SJSA1 (cell line): ENCODE measurements at regions not wholly inside any gene's neighbourhood (a gene's known extent, or its start where the extent isn't known, plus 50 kb on each side); places are given as distances from the start of the nearest gene placed in this dataset.

Experiments
- DNase-seq, 2 experiments: peaks; one replicate each; pipeline ENCODE4 v3.0.0-alpha.2; 2015 to 2020; ENCODE audit warnings: low spot score in 2 of 2, low read depth in 1 of 2
- H3K27ac ChIP-seq: fragments of 250-450 bp; sonication (Bioruptor Pico); 2 replicates; pipeline ENCODE4 v1.5.1; 2020; ENCODE audit warnings: mild to moderate bottlenecking, moderate library complexity
- H3K27me3 ChIP-seq: fragments of 250-450 bp; sonication (Bioruptor Pico); replicated peaks from 2 replicates; pipeline ENCODE4 v1.5.1; 2020; ENCODE audit warnings: mild to moderate bottlenecking, moderate library complexity
- H3K36me3 ChIP-seq: fragments of 250-450 bp; sonication (Bioruptor Pico); 2 replicates; pipeline ENCODE4 v1.5.1; 2020; ENCODE audit warnings: mild to moderate bottlenecking
- H3K4me1 ChIP-seq: fragments of 250-450 bp; sonication (Bioruptor Pico); replicated peaks from 2 replicates; pipeline ENCODE4 v1.6.1; 2021; ENCODE audit warnings: mild to moderate bottlenecking
- H3K4me3 ChIP-seq: fragments of 250-450 bp; sonication (Bioruptor Pico); 2 replicates; pipeline ENCODE4 v1.5.1; 2020; ENCODE audit warnings: mild to moderate bottlenecking
- H3K9me3 ChIP-seq: fragments of 250-450 bp; sonication (Bioruptor Pico); replicated peaks from 2 replicates; pipeline ENCODE4 v1.5.1; 2020; ENCODE audit warnings: mild to moderate bottlenecking

DNA sequence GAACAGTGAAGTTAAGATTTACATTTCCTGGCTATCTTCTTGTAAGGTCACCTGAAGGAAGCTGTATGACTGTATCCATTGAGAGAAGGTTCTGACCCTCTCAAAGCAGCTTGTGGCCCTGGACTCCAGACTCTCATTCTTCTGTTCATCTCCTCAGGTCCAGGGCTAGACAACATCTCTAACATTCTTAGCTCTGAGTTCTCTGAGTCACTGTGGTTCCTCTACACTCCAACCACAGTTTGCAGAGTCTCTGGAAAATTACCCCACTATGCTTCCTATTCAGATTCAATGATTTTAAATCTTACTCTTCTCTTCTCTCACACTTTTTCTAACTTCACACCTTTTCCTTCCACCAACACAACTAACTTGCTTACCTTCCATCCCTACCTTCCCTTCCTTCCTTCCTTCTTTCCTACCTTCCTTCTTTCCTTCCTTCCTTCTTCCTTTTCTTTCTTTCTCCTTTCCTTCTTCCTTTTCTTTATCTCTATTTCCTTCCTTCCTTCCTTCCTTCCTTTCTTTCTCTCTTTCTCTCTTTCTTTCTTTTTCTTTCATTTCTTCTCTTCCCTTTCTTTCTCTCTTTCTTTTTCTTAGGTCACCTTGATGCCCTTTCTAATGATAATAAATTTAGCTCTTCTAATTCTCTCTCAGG lies 824.3 kb upstream of the ZEB2 start:
- Histone ChIP-seq H3K4me3 (no peak overlapping the region), H3K36me3 (no peaks in the 10 kb centered on the region), H3K27ac (no peak overlapping the region), H3K9me3 (no peaks in the 10 kb centered on the region), H3K4me1 (no peaks in the 10 kb centered on the region), H3K27me3 (no peaks in the 10 kb centered on the region)
- DNase-seq = no peak

DNA sequence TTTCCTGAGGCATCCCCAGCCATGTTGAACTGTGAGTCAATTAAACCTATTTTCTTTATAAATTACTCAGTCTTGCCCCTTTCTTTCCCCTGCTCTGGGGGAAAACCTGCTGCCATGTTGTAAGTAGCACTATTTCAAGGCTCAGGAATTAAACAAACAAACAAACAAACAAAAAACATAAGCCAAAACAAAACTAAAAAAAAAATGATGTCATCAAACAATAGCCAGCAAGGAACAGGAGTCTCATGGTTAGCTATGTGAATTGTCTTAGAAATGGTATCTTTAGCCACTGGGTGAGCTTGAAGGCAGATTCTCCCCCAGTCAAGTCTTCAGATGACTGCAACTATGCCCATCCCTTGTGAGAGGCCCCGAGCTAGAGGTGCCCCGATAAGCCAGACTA lies 823.4 kb upstream of the ZEB2 start:
- H3K27me3 ChIP-seq = no peaks in the 10 kb centered on the region
- DNase-seq = no peak
- H3K36me3 ChIP-seq = no peaks in the 10 kb centered on the region
- no peaks in the 10 kb centered on the region for H3K4me1 ChIP-seq
- H3K9me3 ChIP-seq = no peaks in the 10 kb centered on the region
- H3K27ac ChIP-seq = no peak overlapping the region
- no peak overlapping the region for H3K4me3 ChIP-seq

DNA sequence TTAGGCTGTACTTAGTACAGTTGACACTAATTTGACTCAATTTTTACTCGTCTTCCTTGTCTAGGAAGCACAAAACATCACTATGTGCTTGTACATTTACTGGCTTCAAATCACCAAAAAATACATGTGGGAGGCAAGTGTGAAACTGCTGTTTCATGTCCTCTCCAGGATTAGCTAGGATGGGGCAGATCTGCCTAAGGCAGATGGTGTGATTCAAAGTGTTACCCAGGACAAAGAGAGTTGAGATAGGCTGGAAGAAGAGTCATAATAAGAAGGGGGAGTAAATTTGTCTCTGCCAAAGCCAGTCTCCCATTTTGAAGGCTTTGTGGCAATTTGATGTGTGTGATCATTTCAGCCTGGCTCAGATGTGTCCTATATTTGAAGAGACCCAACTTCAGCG lies 821.6 kb upstream of the ZEB2 start:
- Histone ChIP-seq H3K4me3 (no peak overlapping the region), H3K4me1 (no peaks in the 10 kb centered on the region), H3K36me3 (no peaks in the 10 kb centered on the region)

GRCh38 chr2:145339646-145340045 lies 819.7 kb upstream of the ZEB2 start:
- Histone ChIP-seq H3K4me1 (no peaks in the 10 kb centered on the region), H3K9me3 (no peaks in the 10 kb centered on the region), H3K36me3 (no peaks in the 10 kb centered on the region), H3K4me3 (no peak overlapping the region), H3K27me3 (no peaks in the 10 kb centered on the region), H3K27ac (no peak overlapping the region)
- DNase-seq = no peak

More for the DNA sequence above, 821.6 kb upstream of the ZEB2 start:
- no peak for DNase-seq
- Histone ChIP-seq H3K27me3 (no peaks in the 10 kb centered on the region), H3K9me3 (no peaks in the 10 kb centered on the region), H3K27ac (no peak overlapping the region)

DNA sequence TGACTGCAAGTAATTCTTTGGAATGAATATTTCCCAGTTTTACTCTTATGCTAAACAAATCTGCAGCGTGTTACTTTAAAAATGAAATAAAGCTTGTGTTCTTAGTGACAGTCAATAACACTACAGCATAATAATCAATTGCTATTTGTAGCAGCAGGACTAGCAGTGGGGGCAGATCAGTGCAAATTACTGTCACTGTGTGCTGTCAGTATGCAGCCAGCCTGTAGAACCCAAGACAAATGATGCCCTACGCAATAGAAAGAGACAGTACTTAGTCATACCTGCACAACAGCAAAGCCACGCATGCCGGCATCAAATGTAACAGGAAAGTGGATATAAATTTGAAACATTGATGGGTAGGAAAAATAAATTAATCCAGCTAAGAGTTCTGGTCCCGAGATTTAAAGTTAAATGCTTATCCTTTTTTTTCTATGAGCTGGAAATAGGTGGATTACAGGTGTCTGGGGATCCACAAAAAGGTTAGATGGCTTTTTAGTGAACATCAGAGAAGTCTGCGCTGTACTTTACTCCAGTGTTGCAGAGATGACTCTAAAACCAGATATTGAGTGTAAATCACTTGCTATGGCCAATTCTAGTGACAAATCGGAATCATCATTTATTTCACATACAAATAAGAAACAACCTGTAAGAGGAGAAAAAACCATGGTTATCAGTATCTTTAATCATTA lies 812.4 kb upstream of the ZEB2 start:
- Histone ChIP-seq H3K27ac (no peak overlapping the region), H3K27me3 (no peaks in the 10 kb centered on the region), H3K9me3 (no peaks in the 10 kb centered on the region), H3K4me1 (no peaks in the 10 kb centered on the region), H3K4me3 (no peak overlapping the region), H3K36me3 (no peaks in the 10 kb centered on the region)
- DNase-seq = no peak

GRCh38 chr2:145329971-145330370 lies 810.1 kb upstream of the ZEB2 start:
- H3K4me3 ChIP-seq = no peak overlapping the region
- no peaks in the 10 kb centered on the region for H3K36me3 ChIP-seq
- no peak overlapping the region for H3K27ac ChIP-seq
- no peak for DNase-seq
- no peaks in the 10 kb centered on the region for H3K27me3 ChIP-seq
- H3K4me1 ChIP-seq = no peaks in the 10 kb centered on the region
- H3K9me3 ChIP-seq = no peaks in the 10 kb centered on the region; the same call in 1 of the 2 replicates

GRCh38 chr2:145325485-145325884 lies 805.6 kb upstream of the ZEB2 start:
- no peak overlapping the region for H3K27ac ChIP-seq
- no peaks in the 10 kb centered on the region for H3K27me3 ChIP-seq
- H3K4me3 ChIP-seq = no peak overlapping the region
- H3K36me3 ChIP-seq = no peaks in the 10 kb centered on the region
- H3K4me1 ChIP-seq = no peaks in the 10 kb centered on the region
- no peak for DNase-seq
- H3K9me3 ChIP-seq = no peaks in the 10 kb centered on the region; the same call in 1 of the 2 replicates

- H3K27me3 ChIP-seq = no peaks in the 10 kb centered on the region
- no peaks in the 10 kb centered on the region; the same call in 1 of the 2 replicates for H3K9me3 ChIP-seq
- no peaks in the 10 kb centered on the region for H3K36me3 ChIP-seq
- H3K27ac ChIP-seq = no peak overlapping the region
- no peak for DNase-seq
- H3K4me1 ChIP-seq = no peaks in the 10 kb centered on the region
- H3K4me3 ChIP-seq = no peak overlapping the region
Measured at GRCh38 chr2:145324748-145325147, 804.8 kb upstream of the ZEB2 start.

DNA sequence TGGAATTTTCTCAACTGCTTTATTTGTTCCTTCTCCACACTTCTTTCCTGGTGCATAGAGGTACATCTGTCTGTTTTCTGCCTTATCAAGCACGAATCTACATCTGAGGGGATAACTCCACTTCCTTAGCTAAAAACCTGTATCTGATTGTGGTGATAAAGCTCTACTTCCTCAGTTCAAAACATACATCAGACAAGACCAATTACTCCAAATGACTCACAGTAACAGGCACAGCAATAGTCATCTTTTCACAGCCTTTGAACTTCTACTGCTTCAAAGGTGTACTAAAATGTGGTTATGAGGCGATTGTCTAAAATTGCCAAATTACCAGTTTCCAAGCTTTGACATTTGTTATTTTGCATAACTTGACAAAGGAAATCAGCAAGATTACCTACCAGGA lies 803.6 kb upstream of the ZEB2 start:
- Histone ChIP-seq H3K4me1 (no peaks in the 10 kb centered on the region), H3K27me3 (no peaks in the 10 kb centered on the region), H3K27ac (no peak overlapping the region), H3K36me3 (no peaks in the 10 kb centered on the region), H3K9me3 (no peaks in the 10 kb centered on the region; the same call in 1 of the 2 replicates), H3K4me3 (no peak overlapping the region)
- DNase-seq = no peak

- H3K36me3 ChIP-seq = no peaks in the 10 kb centered on the region
- no peak overlapping the region for H3K4me3 ChIP-seq
- no peaks in the 10 kb centered on the region; the same call in 1 of the 2 replicates for H3K9me3 ChIP-seq
- no peaks in the 10 kb centered on the region for H3K27me3 ChIP-seq
- no peak for DNase-seq
- H3K27ac ChIP-seq = no peak overlapping the region
- H3K4me1 ChIP-seq = no peaks in the 10 kb centered on the region
Measured at GRCh38 chr2:145321344-145321743, 801.4 kb upstream of the ZEB2 start.

DNA sequence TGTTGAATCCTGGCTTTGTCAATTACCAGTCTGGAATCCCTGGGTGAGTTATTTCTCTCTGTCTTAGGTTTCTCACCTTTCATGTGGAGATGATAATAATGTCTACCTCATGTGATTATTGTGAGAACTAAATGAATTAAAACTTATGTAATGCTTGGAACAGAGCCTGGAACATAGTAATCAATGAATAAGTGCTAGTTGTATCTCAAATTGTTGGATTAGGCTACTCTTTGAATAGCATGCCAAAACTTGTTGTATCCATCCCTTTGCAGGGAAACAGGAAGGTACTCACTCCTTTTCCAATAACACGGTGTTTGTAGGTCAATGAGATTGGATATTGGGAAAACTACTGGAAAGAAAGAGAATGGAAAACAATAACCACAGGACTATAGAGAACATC lies 796.6 kb upstream of the ZEB2 start:
- no peaks in the 10 kb centered on the region for H3K4me1 ChIP-seq

GRCh38 chr2:145315053-145315452 lies 795.1 kb upstream of the ZEB2 start:
- no peak overlapping the region for H3K4me3 ChIP-seq
- H3K27ac ChIP-seq = no peak overlapping the region
- no peaks in the 10 kb centered on the region for H3K4me1 ChIP-seq
- no peaks in the 10 kb centered on the region for H3K9me3 ChIP-seq
- H3K27me3 ChIP-seq = no peaks in the 10 kb centered on the region
- no peak for DNase-seq
- no peaks in the 10 kb centered on the region for H3K36me3 ChIP-seq

More for the DNA sequence above, 796.6 kb upstream of the ZEB2 start:
- Histone ChIP-seq H3K36me3 (no peaks in the 10 kb centered on the region), H3K27ac (no peak overlapping the region), H3K27me3 (no peaks in the 10 kb centered on the region), H3K4me3 (no peak overlapping the region), H3K9me3 (no peaks in the 10 kb centered on the region)
- DNase-seq = no peak

DNA sequence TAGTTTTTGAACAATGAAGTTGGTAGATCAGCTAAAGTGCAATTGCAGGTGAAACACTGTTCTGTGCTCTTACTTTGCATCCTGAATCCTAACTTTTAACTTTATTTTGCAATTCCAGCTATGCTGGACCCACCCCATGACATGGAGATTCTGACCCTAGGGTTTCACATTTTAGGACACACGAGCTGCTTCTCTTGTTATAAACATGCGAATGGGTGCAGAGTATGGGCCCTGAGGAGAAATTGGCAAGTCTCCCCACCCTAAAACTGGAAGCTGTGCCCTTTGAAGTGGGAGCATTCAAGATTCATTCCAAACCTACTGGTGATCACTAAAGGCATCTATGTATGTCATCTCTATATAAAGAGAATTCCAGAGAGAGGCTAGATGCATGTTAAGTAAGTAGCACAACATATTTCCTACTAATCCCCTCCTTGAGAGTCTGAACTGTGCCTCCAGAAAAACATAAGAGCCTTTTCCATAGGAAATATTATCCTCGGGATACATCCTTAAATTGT lies 794.3 kb upstream of the ZEB2 start:
- no peaks in the 10 kb centered on the region for H3K9me3 ChIP-seq
- H3K4me3 ChIP-seq = no peak overlapping the region
- H3K4me1 ChIP-seq = no peaks in the 10 kb centered on the region
- DNase-seq = no peak
- no peaks in the 10 kb centered on the region for H3K36me3 ChIP-seq
- H3K27me3 ChIP-seq = no peaks in the 10 kb centered on the region
- no peak overlapping the region for H3K27ac ChIP-seq

GRCh38 chr2:145305889-145306288 lies 786.0 kb upstream of the ZEB2 start:
- no peaks in the 10 kb centered on the region for H3K9me3 ChIP-seq
- no peak overlapping the region for H3K27ac ChIP-seq
- no peak for DNase-seq
- no peak overlapping the region for H3K4me3 ChIP-seq
- H3K4me1 ChIP-seq = no peaks in the 10 kb centered on the region
- no peaks in the 10 kb centered on the region for H3K27me3 ChIP-seq
- H3K36me3 ChIP-seq = no peaks in the 10 kb centered on the region
